ENCODE measurements at regions not wholly inside any gene's neighbourhood (a gene's known extent, or its start where the extent isn't known, plus 50 kb on each side); places are given as distances from the start of the nearest gene placed in this dataset.

- Histone ChIP-seq H3K9me3 (no peaks in the 10 kb centered on the region), H3K4me3 (no peak overlapping the region), H3K27ac (no peak overlapping the region), H3K36me3 (no peaks in the 10 kb centered on the region), H3K27me3 (no peaks in the 10 kb centered on the region), H3K4me1 (ENCODE audit: insufficient read depth) (no peaks in the 10 kb centered on the region)
- DNase-seq: no peak
- WGBS, 3 donors: 94 to 99% (median 95%) methylated on average over 2 of the region's 2 CpGs
- intact Hi-C loops (cut with DNase I): no loop called here
- TF ChIP-seq CTCF (IDR thresholded peaks at IDR 0.05): no peak
- no peak for TF ChIP-seq POLR2A (IDR thresholded peaks at IDR 0.05)
- no peak for TF ChIP-seq EP300 (IDR thresholded peaks at IDR 0.05)
Measured at GRCh38 chr1:90505806-90506205, 211.3 kb downstream of the BARHL2 start.

- TF ChIP-seq CTCF (IDR thresholded peaks at IDR 0.05) (no peak), POLR2A (IDR thresholded peaks at IDR 0.05) (no peak), EP300 (IDR thresholded peaks at IDR 0.05) (no peak)
- WGBS, 3 donors: 27 to 31% (median 27%) methylated on average over 1 of the region's 1 CpG
- Histone ChIP-seq H3K27ac (no peak overlapping the region), H3K9me3 (no peaks in the 10 kb centered on the region), H3K4me1 (ENCODE audit: insufficient read depth) (no peaks in the 10 kb centered on the region), H3K27me3 (no peaks in the 10 kb centered on the region), H3K4me3 (no peak overlapping the region), H3K36me3 (no peaks in the 10 kb centered on the region)
- no peak for DNase-seq
- intact Hi-C loops (cut with DNase I): no loop called here
Measured at GRCh38 chr1:90504509-90504908, 212.6 kb downstream of the BARHL2 start.

- Histone ChIP-seq H3K27ac (no peak overlapping the region), H3K4me1 (ENCODE audit: insufficient read depth) (no peaks in the 10 kb centered on the region), H3K36me3 (no peaks in the 10 kb centered on the region), H3K27me3 (no peaks in the 10 kb centered on the region), H3K9me3 (no peaks in the 10 kb centered on the region), H3K4me3 (no peak overlapping the region)
- intact Hi-C loops (cut with DNase I): no loop called here
- TF ChIP-seq EP300 (IDR thresholded peaks at IDR 0.05) (no peak), POLR2A (IDR thresholded peaks at IDR 0.05) (no peak), CTCF (IDR thresholded peaks at IDR 0.05) (no peak)
- DNase-seq: no peak
- WGBS, 3 donors: 39 to 59% (median 58%) methylated on average over 1 of the region's 1 CpG
Measured at GRCh38 chr1:90502696-90503095, 214.4 kb downstream of the BARHL2 start.

GRCh38 chr1:90502194-90502593 is 214.9 kb downstream of the BARHL2 start:
- no peaks in the 10 kb centered on the region for H3K36me3 ChIP-seq
- H3K4me3 ChIP-seq: no peak overlapping the region
- intact Hi-C loops (cut with DNase I): no loop called here
- no peaks in the 10 kb centered on the region for H3K9me3 ChIP-seq
- WGBS, 3 donors: 47 to 54% (median 48%) methylated on average over 7 of the region's 7 CpGs
- no peaks in the 10 kb centered on the region for H3K4me1 ChIP-seq (ENCODE audit: insufficient read depth)
- no peak for TF ChIP-seq CTCF (IDR thresholded peaks at IDR 0.05)
- no peak for TF ChIP-seq EP300 (IDR thresholded peaks at IDR 0.05)
- DNase-seq: no peak
- no peaks in the 10 kb centered on the region for H3K27me3 ChIP-seq
- no peak overlapping the region for H3K27ac ChIP-seq

- H3K4me3 ChIP-seq: no peak overlapping the region
- intact Hi-C loops (cut with DNase I): no loop called here
- TF ChIP-seq POLR2A (IDR thresholded peaks at IDR 0.05): no peak
- no peak for TF ChIP-seq CTCF (IDR thresholded peaks at IDR 0.05)
- TF ChIP-seq EP300 (IDR thresholded peaks at IDR 0.05): no peak
- H3K27me3 ChIP-seq: no peaks in the 10 kb centered on the region
- H3K9me3 ChIP-seq: no peaks in the 10 kb centered on the region
- DNase-seq: no peak
- H3K27ac ChIP-seq: no peak overlapping the region
- WGBS, 3 donors: 56 to 78% (median 65%) methylated on average over 3 of the region's 3 CpGs
- H3K36me3 ChIP-seq: no peaks in the 10 kb centered on the region
- no peaks in the 10 kb centered on the region for H3K4me1 ChIP-seq (ENCODE audit: insufficient read depth)
Measured at GRCh38 chr1:90501281-90501680, 215.8 kb downstream of the BARHL2 start.

Data from ovary (tissue), 7 donors.